Activated naive CD4-positive, alpha-beta T cell treated with anti-CD3 and anti-CD28 coated beads, Interleukin-2, amount 50 U/mL, for 24 hours (primary cell): ENCODE measurements at regions not wholly inside any gene's neighbourhood (a gene's known extent, or its start where the extent isn't known, plus 50 kb on each side); places are given as distances from the start of the nearest gene placed in this dataset.

Source experiments
- H3K27ac Mint-ChIP-seq: one replicate; pipeline ENCODE4 v1.8.0; 2021; ENCODE audit warnings: mild to moderate bottlenecking, mixed read lengths
- H3K27me3 Mint-ChIP-seq: one replicate; pipeline ENCODE4 v1.8.0; 2021; ENCODE audit warnings: mixed read lengths
- H3K36me3 Mint-ChIP-seq: one replicate; pipeline ENCODE4 v1.8.0; 2021; ENCODE audit warnings: mixed read lengths
- H3K4me1 Mint-ChIP-seq: one replicate; pipeline ENCODE4 v1.8.0; 2021; ENCODE audit warnings: mixed read lengths
- H3K4me3 Mint-ChIP-seq: one replicate; pipeline ENCODE4 v1.8.0; 2021; ENCODE audit warnings: mild to moderate bottlenecking, mixed read lengths
- H3K9me3 Mint-ChIP-seq: one replicate; pipeline ENCODE4 v1.8.0; 2021; ENCODE audit warnings: mixed read lengths

GRCh38 chr18:73777356-73778031 lies 370.1 kb downstream of the FBXO15 start:
- H3K4me3 Mint-ChIP-seq = no peak overlapping the region
- H3K27me3 Mint-ChIP-seq = peaks cover 4% of the 10 kb centered on the region
- H3K4me1 Mint-ChIP-seq = no peaks in the 10 kb centered on the region
- H3K36me3 Mint-ChIP-seq = no peaks in the 10 kb centered on the region
- H3K9me3 Mint-ChIP-seq = peaks cover 5% of the 10 kb centered on the region
- no peak overlapping the region for H3K27ac Mint-ChIP-seq

DNA sequence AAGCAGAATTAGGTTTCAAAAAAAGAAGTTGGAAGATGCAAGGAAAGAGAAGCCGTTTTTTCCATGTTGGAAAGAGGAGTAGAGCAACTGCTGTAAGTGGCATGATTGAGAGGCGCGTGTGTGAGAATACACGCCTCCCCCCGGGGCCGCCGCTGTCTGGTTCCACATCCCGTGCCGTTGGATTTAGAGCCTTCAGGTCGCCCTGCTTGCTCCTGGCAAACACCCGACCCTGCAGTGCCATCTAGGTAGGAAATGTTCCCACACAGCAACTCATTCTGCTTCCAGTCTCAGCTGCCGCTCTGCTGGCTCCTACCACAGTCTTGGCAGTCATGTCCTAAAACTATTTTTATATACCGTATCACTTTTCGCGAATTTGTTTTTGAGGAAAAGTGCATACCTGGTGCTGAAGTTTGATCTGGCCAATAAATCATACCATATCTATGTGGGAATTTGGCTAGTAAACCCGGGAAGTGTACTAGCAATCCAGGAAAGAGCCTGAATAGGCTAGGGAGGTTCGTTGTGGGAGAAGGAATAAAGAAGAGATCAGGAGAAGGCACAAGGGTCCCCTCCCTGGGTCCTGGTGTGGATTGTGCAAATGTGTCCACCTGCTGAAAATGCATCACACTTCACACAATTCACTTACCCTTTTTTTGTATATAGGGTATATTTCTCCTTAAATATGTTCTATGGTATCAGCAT lies 372.7 kb downstream of the FBXO15 start:
- Mint-ChIP-seq H3K9me3 (no peaks in the 10 kb centered on the region), H3K4me3 (no peak overlapping the region), H3K27me3 (no peaks in the 10 kb centered on the region), H3K27ac (no peak overlapping the region), H3K4me1 (no peaks in the 10 kb centered on the region), H3K36me3 (no peaks in the 10 kb centered on the region)

DNA sequence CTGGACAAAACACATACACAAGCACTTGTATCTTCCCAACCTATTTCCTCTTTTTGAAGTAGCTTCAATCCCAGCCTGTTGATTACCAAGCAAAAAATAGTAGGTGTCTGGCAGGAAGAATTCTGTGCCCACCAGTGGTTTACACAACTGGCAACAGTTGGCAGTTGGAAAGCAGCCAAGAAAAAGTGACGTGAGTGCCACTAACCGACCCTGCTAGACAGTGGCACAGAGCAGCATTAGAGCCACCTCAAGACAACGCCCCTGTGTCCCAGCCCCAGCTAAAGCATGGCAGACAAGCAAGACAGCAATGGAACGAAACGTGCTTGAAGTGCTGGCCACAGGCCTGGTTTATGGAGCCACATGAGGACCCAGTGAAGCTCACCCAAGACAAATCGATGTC lies 379.6 kb downstream of the FBXO15 start:
- no peaks in the 10 kb centered on the region for H3K36me3 Mint-ChIP-seq
- H3K4me3 Mint-ChIP-seq = no peak overlapping the region
- H3K27ac Mint-ChIP-seq = no peak overlapping the region
- H3K27me3 Mint-ChIP-seq = peaks cover 6% of the 10 kb centered on the region
- no peaks in the 10 kb centered on the region for H3K9me3 Mint-ChIP-seq
- H3K4me1 Mint-ChIP-seq = no peaks in the 10 kb centered on the region

DNA sequence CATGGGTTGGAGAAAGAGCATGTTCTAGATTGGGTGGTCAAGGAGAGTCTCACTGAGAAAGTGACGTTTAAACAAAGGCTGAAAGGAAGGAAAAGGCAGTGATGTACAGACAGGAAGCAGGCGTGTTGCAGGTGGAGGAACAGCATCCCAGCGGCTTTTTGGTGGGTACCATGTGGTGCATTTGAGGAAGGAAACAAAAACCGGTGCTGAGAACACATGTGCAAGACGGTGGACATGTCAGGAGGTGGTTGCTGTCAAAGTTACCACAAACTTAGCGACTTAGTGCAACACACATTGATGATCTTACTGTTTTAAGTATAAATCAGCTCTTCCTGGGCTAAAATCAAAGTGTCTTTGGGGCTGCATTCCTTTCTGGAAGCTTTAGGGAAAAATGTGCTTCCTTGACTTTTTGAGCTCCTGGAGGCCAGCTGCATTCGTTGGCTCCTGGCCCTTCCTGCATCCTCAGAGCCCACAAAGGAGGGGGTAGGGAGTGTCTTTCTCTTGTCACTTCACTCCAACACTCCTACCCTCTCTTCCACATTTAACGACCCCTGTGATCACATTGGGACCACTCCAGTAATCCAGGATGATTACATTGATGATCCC lies 380.6 kb downstream of the FBXO15 start:
- Mint-ChIP-seq H3K36me3 (no peaks in the 10 kb centered on the region), H3K27me3 (peaks cover 6% of the 10 kb centered on the region), H3K4me3 (no peak overlapping the region), H3K9me3 (no peaks in the 10 kb centered on the region), H3K4me1 (no peaks in the 10 kb centered on the region), H3K27ac (no peak overlapping the region)

GRCh38 chr18:73758446-73758845 lies 389.2 kb downstream of the FBXO15 start:
- Mint-ChIP-seq H3K4me3 (no peak overlapping the region), H3K27me3 (peaks cover under 1% of the 10 kb centered on the region), H3K36me3 (no peaks in the 10 kb centered on the region), H3K9me3 (no peaks in the 10 kb centered on the region), H3K4me1 (no peaks in the 10 kb centered on the region), H3K27ac (no peak overlapping the region)

DNA sequence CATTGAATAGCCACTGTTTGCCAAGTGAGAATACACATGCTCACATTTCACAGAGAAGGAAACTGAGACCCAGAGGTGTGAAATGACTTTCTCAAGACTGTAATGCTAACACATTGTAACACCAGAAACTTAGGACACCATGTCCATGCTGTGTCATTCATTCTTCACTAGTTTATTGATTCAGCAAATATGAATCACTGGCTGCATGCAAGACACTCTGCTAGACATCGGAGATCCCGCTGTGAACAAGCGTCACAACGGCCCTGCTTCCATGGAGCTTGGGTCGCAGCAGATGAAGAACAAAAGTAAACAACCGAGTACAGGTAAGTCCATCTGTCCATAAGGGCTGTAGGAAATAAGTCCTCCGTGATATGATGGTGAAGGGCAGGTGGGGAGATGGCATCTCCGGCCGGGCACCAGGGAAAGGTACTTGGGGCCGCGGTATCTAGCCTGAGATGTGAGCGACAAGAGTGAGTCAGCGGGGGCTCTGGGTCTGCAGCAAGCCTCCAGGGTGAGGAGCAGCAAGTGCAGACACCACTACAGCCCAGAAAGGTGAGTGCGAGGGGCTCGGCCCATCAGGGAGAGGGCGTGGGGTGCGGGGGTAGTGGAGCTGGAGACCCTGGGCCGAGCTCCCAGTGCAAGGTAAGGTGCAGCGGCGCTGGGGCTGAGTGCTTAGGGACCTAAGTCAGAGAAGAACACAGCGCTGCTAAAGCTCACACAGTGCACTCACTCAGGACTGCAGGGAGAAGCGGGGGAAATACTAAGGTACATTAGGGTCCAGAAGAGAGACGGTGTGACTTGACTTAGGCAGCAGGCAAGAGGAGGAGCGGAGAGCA lies 391.2 kb downstream of the FBXO15 start:
- Mint-ChIP-seq H3K36me3 (no peaks in the 10 kb centered on the region), H3K4me1 (no peaks in the 10 kb centered on the region), H3K4me3 (no peak overlapping the region), H3K27ac (no peak overlapping the region), H3K9me3 (no peaks in the 10 kb centered on the region), H3K27me3 (no peaks in the 10 kb centered on the region)

DNA sequence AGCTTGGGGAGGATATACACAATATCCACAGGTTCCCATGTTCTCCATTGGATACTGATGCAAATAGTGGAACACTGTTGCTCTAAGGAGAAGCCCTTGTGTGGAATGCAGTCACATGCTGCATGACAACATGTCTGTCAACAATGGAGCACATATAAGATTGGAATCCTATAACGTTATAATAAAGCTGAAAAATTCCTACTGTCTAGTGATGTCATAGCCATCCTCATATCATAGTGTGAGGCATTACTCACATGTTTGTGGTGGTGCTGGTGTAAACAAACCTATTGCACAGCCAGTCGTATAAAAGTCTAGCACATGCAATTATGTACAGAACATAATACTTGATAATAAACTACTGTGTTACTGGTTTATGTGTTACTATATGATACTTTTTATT lies 394.7 kb downstream of the FBXO15 start:
- no peaks in the 10 kb centered on the region for H3K9me3 Mint-ChIP-seq
- no peaks in the 10 kb centered on the region for H3K36me3 Mint-ChIP-seq
- no peak overlapping the region for H3K4me3 Mint-ChIP-seq
- no peaks in the 10 kb centered on the region for H3K27me3 Mint-ChIP-seq
- H3K4me1 Mint-ChIP-seq = no peaks in the 10 kb centered on the region
- no peak overlapping the region for H3K27ac Mint-ChIP-seq

DNA sequence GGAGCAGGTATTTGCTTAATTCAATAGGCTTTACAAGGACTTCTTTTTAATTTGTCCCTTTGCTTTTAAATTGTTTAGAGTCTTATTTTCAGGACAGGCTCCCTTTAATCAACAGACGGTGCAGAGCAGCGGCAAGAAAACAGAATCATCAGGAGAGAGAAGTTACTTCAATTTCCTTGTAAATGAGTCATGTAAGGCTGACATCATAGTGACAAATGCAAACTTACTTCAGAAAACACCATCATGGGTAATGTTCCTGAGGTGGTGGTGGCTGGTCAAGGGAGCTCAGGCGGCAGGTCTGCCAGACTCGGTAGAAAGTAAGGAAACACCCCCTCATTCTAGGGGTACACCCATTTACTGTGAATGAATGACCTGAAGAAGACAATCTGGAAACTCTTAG lies 395.1 kb downstream of the FBXO15 start:
- no peaks in the 10 kb centered on the region for H3K9me3 Mint-ChIP-seq
- no peak overlapping the region for H3K27ac Mint-ChIP-seq
- H3K36me3 Mint-ChIP-seq = no peaks in the 10 kb centered on the region
- H3K27me3 Mint-ChIP-seq = no peaks in the 10 kb centered on the region
- no peaks in the 10 kb centered on the region for H3K4me1 Mint-ChIP-seq
- no peak overlapping the region for H3K4me3 Mint-ChIP-seq

GRCh38 chr18:73750052-73750451 lies 397.6 kb downstream of the FBXO15 start:
- Mint-ChIP-seq H3K4me3 (no peak overlapping the region), H3K4me1 (no peaks in the 10 kb centered on the region), H3K27ac (no peak overlapping the region), H3K9me3 (no peaks in the 10 kb centered on the region), H3K27me3 (no peaks in the 10 kb centered on the region), H3K36me3 (no peaks in the 10 kb centered on the region)

- Mint-ChIP-seq H3K9me3 (no peaks in the 10 kb centered on the region), H3K27me3 (no peaks in the 10 kb centered on the region), H3K36me3 (no peaks in the 10 kb centered on the region), H3K4me3 (no peak overlapping the region), H3K4me1 (no peaks in the 10 kb centered on the region), H3K27ac (no peak overlapping the region)
These were observed 398.3 kb downstream of the FBXO15 start for GRCh38 chr18:73749304-73749703.

- no peak overlapping the region for H3K27ac Mint-ChIP-seq
- no peak overlapping the region for H3K4me3 Mint-ChIP-seq
- no peaks in the 10 kb centered on the region for H3K9me3 Mint-ChIP-seq
- no peaks in the 10 kb centered on the region for H3K4me1 Mint-ChIP-seq
- peaks cover 2% of the 10 kb centered on the region for H3K27me3 Mint-ChIP-seq
- H3K36me3 Mint-ChIP-seq = no peaks in the 10 kb centered on the region
These were observed 398.9 kb downstream of the FBXO15 start for GRCh38 chr18:73748731-73749130.

- H3K4me1 Mint-ChIP-seq = no peaks in the 10 kb centered on the region
- H3K36me3 Mint-ChIP-seq = no peaks in the 10 kb centered on the region
- no peaks in the 10 kb centered on the region for H3K9me3 Mint-ChIP-seq
- H3K27ac Mint-ChIP-seq = no peak overlapping the region
- no peak overlapping the region for H3K4me3 Mint-ChIP-seq
- peaks cover 4% of the 10 kb centered on the region for H3K27me3 Mint-ChIP-seq
These were observed 401.5 kb downstream of the FBXO15 start for GRCh38 chr18:73746101-73746500.

DNA sequence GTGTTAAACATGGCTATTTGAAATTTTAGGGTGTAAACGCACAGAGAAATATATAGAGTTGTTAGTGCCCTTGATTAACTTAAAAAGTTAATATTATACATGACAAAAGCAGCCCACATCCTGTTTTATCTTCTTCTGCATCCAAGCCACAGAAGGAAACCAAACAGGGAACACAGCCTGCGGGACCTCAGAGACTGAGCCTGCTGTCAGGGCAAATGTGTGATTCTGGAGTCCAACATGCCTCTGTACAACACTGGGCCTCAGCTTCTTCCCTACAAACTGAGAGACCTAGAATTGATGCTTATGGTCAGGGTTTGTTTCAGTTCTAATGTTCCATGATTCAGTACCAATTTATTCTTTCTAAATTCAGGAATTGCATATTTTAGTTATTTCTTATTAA lies 404.7 kb downstream of the FBXO15 start:
- H3K4me3 Mint-ChIP-seq = no peak overlapping the region
- H3K27ac Mint-ChIP-seq = no peak overlapping the region
- peaks cover 5% of the 10 kb centered on the region for H3K27me3 Mint-ChIP-seq
- no peaks in the 10 kb centered on the region for H3K4me1 Mint-ChIP-seq
- no peaks in the 10 kb centered on the region for H3K36me3 Mint-ChIP-seq
- no peaks in the 10 kb centered on the region for H3K9me3 Mint-ChIP-seq

- Mint-ChIP-seq H3K4me1 (no peaks in the 10 kb centered on the region), H3K4me3 (no peak overlapping the region), H3K27ac (no peak overlapping the region), H3K36me3 (no peaks in the 10 kb centered on the region), H3K9me3 (no peaks in the 10 kb centered on the region), H3K27me3 (peaks cover 5% of the 10 kb centered on the region)
These were observed 405.7 kb downstream of the FBXO15 start for GRCh38 chr18:73741946-73742345.

DNA sequence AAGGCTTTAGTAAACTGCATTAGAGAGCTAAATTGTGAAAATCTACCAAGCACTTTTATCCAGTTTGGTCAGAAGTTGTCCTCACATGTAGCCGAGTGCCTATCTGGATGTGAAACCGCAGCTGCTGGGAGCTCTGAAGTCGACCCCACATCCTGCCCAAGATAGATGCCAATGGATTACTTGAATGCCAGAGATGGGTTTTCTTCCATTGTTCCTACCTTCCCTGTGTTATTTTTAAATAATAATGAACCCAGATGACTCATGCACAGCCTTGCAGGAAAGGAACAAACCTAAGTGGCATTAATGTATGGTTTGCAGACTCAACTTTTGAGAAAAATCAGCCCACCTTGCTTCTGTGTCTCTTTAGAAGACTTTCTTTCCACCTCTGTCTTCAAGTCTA lies 408.5 kb downstream of the FBXO15 start:
- no peak overlapping the region for H3K4me3 Mint-ChIP-seq
- H3K4me1 Mint-ChIP-seq = no peaks in the 10 kb centered on the region
- H3K27me3 Mint-ChIP-seq = peaks cover 5% of the 10 kb centered on the region
- H3K36me3 Mint-ChIP-seq = no peaks in the 10 kb centered on the region
- H3K27ac Mint-ChIP-seq = no peak overlapping the region
- H3K9me3 Mint-ChIP-seq = no peaks in the 10 kb centered on the region

GRCh38 chr18:73737990-73738389 lies 409.6 kb downstream of the FBXO15 start:
- H3K27ac Mint-ChIP-seq = no peak overlapping the region
- H3K9me3 Mint-ChIP-seq = no peaks in the 10 kb centered on the region
- H3K4me3 Mint-ChIP-seq = no peak overlapping the region
- peaks cover 2% of the 10 kb centered on the region for H3K27me3 Mint-ChIP-seq
- H3K4me1 Mint-ChIP-seq = no peaks in the 10 kb centered on the region
- H3K36me3 Mint-ChIP-seq = no peaks in the 10 kb centered on the region
